Middle frontal gyrus (tissue), 1 donor: ENCODE measurements at regions not wholly inside any gene's neighbourhood (a gene's known extent, or its start where the extent isn't known, plus 50 kb on each side); places are given as distances from the start of the nearest gene placed in this dataset.
"Not testable (repeated sequence)": the region's sequence is repeated elsewhere in the genome, so short reads cannot be mapped to it uniquely, and the experiment has no call there.

Experiments used
- DNase-seq: peaks from one replicate; pipeline ENCODE4 v3.0.0-alpha.2; 2015; ENCODE audit warnings: low spot score; ENCODE audit errors: extremely low spot score

DNA sequence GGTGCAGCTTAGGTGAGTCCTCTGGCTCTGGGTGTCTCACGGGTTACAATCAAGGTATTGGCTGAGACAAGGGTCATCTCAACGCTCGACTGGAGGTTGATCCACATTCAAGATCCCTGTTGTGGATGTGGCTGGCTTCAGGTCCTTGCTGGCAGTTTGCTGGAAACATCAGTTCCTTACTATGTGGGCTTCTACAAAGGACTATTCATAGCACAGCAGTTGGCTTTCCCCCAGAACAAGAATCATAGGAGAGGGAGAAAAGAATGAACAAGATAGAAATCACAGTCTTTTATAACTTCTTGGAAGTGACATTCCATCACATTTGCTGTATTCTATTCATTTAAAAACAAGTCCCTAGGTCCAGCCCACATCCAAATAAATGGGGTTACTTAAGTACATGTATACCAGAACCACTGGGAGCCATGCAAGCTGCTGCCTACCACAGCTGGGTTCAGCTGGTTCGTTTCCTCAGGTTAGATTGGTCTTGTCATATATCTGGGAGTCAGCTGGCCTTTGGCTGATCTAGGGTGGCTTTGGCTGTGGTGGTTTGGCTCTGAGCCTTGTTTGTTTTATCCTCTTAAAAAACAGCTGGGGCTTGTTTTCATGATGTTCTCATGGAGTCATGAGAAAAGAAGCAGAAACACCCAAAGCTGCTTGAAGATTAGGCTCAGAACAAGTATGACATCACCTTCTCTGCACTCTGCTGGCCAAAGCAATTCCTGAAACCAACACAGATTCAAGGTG lies 433.2 kb upstream of the SPTLC3 start:
- DNase-seq, result no peak

DNA sequence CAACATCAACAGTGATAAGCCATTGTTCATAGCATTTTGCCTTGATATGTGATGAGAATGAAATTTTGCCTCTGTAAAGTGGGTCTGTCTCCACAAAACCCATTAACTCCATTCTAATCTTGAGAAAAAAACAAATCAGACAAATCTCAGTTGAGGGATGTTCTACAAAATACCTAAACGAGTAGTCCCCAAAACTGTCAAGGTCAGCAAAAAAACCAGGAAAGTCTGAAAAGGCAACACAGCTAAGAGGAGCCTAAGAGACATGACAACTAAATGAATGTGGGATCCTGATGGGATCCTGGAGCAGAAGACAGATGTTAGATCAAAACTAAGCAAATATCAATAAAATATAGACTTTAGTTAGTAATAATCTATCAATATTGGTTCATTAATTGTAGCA lies 431.6 kb upstream of the SPTLC3 start:
- no peak for DNase-seq

- no peak for DNase-seq
These were observed 427.0 kb upstream of the SPTLC3 start for GRCh38 chr20:12581644-12582289.

- DNase-seq, result not testable (repeated sequence)
These were observed 426.1 kb upstream of the SPTLC3 start for GRCh38 chr20:12582710-12583109.

- DNase-seq, result no peak
These were observed 416.8 kb upstream of the SPTLC3 start for GRCh38 chr20:12591949-12592470.

DNA sequence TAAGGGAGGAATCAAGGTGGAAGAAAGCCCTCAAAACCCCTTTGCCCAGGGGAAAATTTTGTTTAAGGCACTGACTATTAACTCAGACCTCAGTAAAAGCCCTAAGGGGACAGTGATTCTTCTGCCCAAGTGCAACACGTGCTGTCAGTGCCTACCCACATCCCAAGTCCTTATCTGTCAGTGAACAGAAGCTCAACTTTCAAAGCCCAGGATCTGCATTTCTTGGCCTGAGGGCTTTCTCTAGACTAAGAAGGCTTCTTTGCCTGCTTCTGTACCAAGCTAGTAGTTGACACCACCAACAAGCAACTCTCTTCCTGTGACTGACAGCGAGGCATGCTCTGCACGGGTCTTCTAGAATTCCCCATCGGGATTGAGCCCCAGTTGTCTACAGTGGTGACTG lies 416.0 kb upstream of the SPTLC3 start:
- DNase-seq, result no peak

GRCh38 chr20:12593342-12593873 lies 415.4 kb upstream of the SPTLC3 start:
- no peak for DNase-seq

DNA sequence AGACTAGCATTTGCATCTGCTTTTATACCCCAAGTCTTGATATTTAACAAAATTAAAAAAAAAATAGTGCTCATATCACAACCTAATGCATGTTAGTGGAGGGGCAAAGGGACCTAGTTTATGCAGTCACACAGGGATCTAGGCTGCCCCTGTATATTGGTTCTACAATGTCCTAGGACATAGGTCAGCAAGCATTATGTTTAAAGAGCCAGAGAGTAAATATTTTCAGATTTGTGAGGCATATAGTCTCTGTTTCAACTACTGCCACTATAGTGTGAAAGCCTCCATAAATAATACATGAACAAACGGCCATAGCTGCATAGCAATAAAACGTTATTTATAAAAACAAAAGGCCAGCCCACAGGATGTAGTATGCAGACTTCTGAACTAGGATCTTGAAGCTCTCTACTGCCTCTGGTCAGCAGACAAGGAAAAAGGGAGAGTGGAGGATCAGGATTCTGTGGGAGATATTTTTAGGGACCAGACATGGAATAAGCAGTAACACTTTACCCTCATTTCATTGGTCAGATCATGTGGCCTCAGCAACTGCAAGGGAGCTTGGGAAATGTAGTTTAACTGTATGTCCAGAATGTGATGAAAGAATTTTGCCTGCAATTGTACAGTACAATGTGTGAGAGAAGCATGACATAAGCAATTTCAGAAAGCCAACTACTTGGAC lies 414.2 kb upstream of the SPTLC3 start:
- DNase-seq, result no peak

DNA sequence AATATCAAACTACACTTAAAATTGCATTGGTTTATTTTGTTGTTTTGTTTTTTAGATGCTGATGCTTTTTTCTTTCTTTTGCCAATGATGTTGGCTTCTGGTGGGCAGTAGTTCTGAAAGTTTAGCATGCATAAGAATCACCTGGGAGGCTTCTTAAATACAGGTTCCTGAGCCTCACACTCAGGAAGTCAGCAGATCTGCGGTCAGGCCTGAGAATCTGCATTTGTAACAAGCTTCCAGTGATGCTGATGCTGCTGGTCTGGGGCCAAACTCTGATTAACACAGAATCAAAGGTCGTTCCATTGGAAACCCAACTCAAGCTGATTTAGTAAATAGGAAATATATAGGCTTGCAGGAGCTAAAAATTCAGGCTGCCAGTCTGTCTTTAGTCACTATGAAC lies 412.9 kb upstream of the SPTLC3 start:
- DNase-seq, result no peak

- DNase-seq, result no peak
These were observed 411.9 kb upstream of the SPTLC3 start for GRCh38 chr20:12596863-12597262.

GRCh38 chr20:12597551-12597950 lies 411.2 kb upstream of the SPTLC3 start:
- no peak for DNase-seq

DNA sequence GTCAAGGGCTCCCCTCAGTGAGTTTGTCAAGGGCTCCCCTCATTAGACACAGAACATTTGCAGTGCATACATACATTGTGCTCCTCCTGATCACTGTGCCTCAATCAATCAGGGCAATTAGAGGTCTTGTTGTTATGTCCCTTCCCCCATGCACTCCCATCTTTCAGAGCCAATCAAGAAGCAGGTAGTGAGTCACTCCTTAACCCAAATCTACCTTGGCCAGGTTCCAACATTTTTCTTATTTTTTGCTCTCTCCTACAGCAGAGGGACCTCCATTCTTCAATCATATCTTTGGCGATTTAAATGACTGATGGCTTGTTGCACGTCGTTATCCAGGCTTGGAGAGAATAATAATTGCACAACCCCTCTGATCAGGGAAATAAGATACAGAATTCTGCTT lies 409.9 kb upstream of the SPTLC3 start:
- no peak for DNase-seq

DNA sequence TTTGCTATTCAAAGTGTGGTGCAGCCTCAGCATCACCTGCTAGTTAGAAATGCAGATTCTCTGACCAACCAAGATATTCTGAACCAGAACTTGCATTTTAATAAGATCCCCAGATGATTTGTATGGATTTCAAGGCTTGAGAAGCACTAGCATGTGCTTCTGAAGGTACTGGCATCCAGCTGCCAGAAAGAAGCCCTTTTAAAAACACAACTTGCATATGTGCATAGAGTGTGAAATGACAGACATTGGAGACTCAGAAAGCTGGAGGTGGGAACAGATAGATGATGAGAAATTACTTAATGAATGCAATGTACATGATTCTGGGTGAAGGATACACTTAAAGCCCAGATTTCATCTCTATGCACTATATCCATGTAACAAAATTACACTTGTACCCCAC lies 409.3 kb upstream of the SPTLC3 start:
- DNase-seq, result no peak

- DNase-seq, result no peak
These were observed 403.0 kb upstream of the SPTLC3 start for GRCh38 chr20:12605751-12606150.

- no peak for DNase-seq
These were observed 397.9 kb upstream of the SPTLC3 start for GRCh38 chr20:12610871-12611270.

DNA sequence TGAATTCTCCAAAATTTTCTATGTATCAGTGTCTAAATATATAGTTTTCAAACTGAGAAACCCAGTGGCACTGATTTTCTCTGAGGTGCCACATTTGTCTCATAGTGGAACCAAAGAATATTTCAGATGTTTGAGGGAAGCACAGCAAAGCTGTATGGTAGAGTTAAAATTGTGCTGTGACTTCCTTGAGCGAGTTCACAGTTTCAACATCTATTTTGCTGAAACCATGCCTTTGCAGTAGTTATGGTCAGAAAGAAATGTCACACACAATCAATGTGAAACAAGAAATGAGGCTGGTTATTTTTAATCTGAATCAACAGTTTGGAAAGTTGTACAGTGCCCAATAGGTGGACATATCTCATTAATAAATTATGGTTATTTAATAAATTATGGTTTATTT lies 394.0 kb upstream of the SPTLC3 start:
- DNase-seq, result no peak

DNA sequence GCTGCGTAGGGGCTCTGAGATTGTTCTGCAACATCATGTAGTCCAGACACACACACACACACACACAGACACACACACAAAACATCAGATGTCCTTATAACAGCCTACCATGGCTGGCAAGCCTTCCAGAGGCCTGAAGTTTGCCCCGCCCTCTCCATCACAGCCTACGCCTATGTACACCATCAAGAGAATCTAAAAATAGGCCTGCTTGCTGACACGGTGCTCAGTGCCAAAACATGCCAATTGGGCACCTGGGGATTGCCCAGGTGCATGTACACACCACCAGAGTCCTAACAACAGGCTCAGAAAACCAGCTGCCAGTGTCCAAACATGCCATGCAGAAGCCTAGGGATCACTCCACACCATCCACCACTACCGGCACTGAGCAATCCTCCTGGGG lies 391.7 kb upstream of the SPTLC3 start:
- no peak for DNase-seq

DNA sequence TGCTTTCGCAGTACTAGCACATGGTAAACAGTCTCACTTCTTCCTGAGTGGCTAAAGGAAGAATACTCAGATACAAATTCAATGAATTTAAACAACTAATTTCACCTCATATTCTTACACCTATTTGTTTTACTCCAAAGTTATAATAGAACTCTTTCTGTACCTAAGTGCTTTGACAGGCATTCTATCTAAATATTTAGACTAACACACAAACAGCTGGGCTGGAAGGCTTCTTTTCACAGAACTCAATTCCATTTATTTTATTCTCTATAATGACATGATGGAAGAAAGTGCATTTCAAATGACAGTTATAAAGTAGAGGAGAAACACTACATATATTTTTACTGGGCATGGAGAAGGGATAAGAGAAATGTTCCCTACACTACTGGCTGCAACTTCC lies 384.9 kb upstream of the SPTLC3 start:
- no peak for DNase-seq

DNA sequence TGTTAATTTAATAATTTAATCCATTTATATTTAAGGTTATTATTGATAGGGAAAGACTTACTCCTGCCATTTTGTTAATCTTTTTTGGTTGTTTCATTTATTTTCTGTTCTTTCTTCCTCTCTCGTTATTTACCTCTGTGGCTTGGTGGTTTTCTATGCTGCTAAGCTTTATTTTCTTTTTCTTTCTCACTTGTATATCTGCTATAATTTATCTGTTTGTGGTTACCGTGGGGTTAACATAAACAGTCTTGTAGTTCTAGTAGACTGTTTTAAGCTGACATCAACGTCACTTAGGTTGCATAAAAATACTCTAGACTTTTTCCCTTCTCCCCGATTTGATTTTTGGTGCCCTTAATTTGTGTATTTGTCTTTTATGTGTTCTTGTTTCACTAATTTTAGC lies 381.3 kb upstream of the SPTLC3 start:
- DNase-seq, result no peak

- no peak for DNase-seq
These were observed 370.0 kb upstream of the SPTLC3 start for GRCh38 chr20:12638633-12639312.

GRCh38 chr20:12640251-12640650 lies 368.5 kb upstream of the SPTLC3 start:
- no peak for DNase-seq

- no peak for DNase-seq
These were observed 367.2 kb upstream of the SPTLC3 start for GRCh38 chr20:12641619-12642018.
